GM19438 (cell line): ENCODE measurements at regions not wholly inside any gene's neighbourhood (a gene's known extent, or its start where the extent isn't known, plus 50 kb on each side); places are given as distances from the start of the nearest gene placed in this dataset.
"Not testable (repeated sequence)": the region's sequence is repeated elsewhere in the genome, so short reads cannot be mapped to it uniquely, and the experiment has no call there.

Source experiments
- ATAC-seq: cut with Tn5 transposase; IDR thresholded peaks from one replicate; pipeline ENCODE4 v1.9.1; 2021; ENCODE audit warnings: low read depth; ENCODE audit not compliant: unreplicated experiment

GRCh38 chr10:61818251-61818650 is 83.2 kb upstream of the ARID5B start:
- not testable (repeated sequence) for ATAC-seq

GRCh38 chr10:61819208-61819607 is 82.3 kb upstream of the ARID5B start:
- no peak for ATAC-seq

GRCh38 chr10:61821153-61821552 is 80.3 kb upstream of the ARID5B start:
- no peak for ATAC-seq

- no peak for ATAC-seq
Observed at GRCh38 chr10:61821693-61822092, 79.8 kb upstream of the ARID5B start.

- no peak for ATAC-seq
Observed at GRCh38 chr10:61822096-61822495, 79.4 kb upstream of the ARID5B start.

GRCh38 chr10:61822781-61823230 is 78.7 kb upstream of the ARID5B start:
- no peak for ATAC-seq

- ATAC-seq = no peak
Observed at GRCh38 chr10:61825001-61825400, 76.5 kb upstream of the ARID5B start.

GRCh38 chr10:61825628-61826027 is 75.9 kb upstream of the ARID5B start:
- no peak for ATAC-seq

- ATAC-seq = no peak
Observed at GRCh38 chr10:61828034-61828433, 73.5 kb upstream of the ARID5B start.

GRCh38 chr10:61828788-61829187 is 72.7 kb upstream of the ARID5B start:
- ATAC-seq = no peak

GRCh38 chr10:61830072-61830845 is 71.2 kb upstream of the ARID5B start:
- ATAC-seq = no peak

GRCh38 chr10:61830846-61831273 is 70.6 kb upstream of the ARID5B start:
- ATAC-seq = no peak

GRCh38 chr10:61832866-61833481 is 68.5 kb upstream of the ARID5B start:
- ATAC-seq = no peak

GRCh38 chr10:61834519-61834918 is 67.0 kb upstream of the ARID5B start:
- ATAC-seq = no peak

GRCh38 chr10:61835069-61835945 is 66.2 kb upstream of the ARID5B start:
- peak; percentile 79 for ATAC-seq

GRCh38 chr10:61835946-61836887 is 65.3 kb upstream of the ARID5B start:
- no peak for ATAC-seq

GRCh38 chr10:61836888-61837754 is 64.4 kb upstream of the ARID5B start:
- no peak for ATAC-seq

- no peak for ATAC-seq
Observed at GRCh38 chr10:61837755-61838171, 63.7 kb upstream of the ARID5B start.

GRCh38 chr10:61839916-61840315 is 61.6 kb upstream of the ARID5B start:
- ATAC-seq = no peak
